Smooth muscle cell (in vitro differentiated cells): ENCODE measurements at regions not wholly inside any gene's neighbourhood (a gene's known extent, or its start where the extent isn't known, plus 50 kb on each side); places are given as distances from the start of the nearest gene placed in this dataset.
"Not testable (repeated sequence)": the region's sequence is repeated elsewhere in the genome, so short reads cannot be mapped to it uniquely, and the experiment has no call there.

Source experiments
- DNase-seq: peaks from one replicate; lab custom pipeline; 2025; ENCODE audit not compliant: unreplicated experiment; lab: John Stamatoyannopoulos, UW
- H2AFZ ChIP-seq: fragments of 200-600 bp; sonication (generic); 2 replicates; pipeline ENCODE4 v1.6.0; 2016; ENCODE audit warnings: antibody characterized with exemption, low read depth, mild to moderate bottlenecking
- H3F3A ChIP-seq: fragments of 200-600 bp; sonication (generic); 2 replicates; pipeline ENCODE4 v1.6.0; 2017; ENCODE audit warnings: antibody characterized with exemption, low read depth
- H3K27ac ChIP-seq: fragments of 200-600 bp; sonication (generic); 2 replicates; pipeline ENCODE4 v1.5.1; 2016; ENCODE audit warnings: low read depth, mild to moderate bottlenecking
- H3K27me3 ChIP-seq: fragments of 200-600 bp; sonication (generic); 2 replicates; pipeline ENCODE4 v1.6.1; 2016; ENCODE audit warnings: low read depth, mild to moderate bottlenecking
- H3K36me3 ChIP-seq: fragments of 200-600 bp; sonication (generic); 2 replicates; pipeline ENCODE4 v1.5.1; 2016; ENCODE audit warnings: low read depth
- H3K4me1 ChIP-seq: fragments of 200-600 bp; sonication (generic); 2 replicates; pipeline ENCODE4 v1.5.1; 2016; ENCODE audit warnings: low read depth
- H3K4me2 ChIP-seq: fragments of 200-600 bp; sonication (generic); 2 replicates; pipeline ENCODE4 v1.6.0; 2016; ENCODE audit warnings: mild to moderate bottlenecking
- H3K4me3 ChIP-seq: fragments of 200-600 bp; sonication (generic); 2 replicates; pipeline ENCODE4 v1.5.1; 2016; ENCODE audit warnings: mild to moderate bottlenecking
- H3K79me2 ChIP-seq: fragments of 200-600 bp; sonication (generic); 2 replicates; pipeline ENCODE4 v1.6.0; 2016; ENCODE audit warnings: low read depth, mild to moderate bottlenecking
- H3K9ac ChIP-seq: fragments of 200-600 bp; sonication (generic); 2 replicates; pipeline ENCODE4 v1.6.0; 2016; ENCODE audit warnings: low read depth
- H3K9me3 ChIP-seq: fragments of 200-600 bp; sonication (generic); replicated peaks from 2 replicates; pipeline ENCODE4 v1.5.1; 2016; ENCODE audit warnings: low read depth
- H4K20me1 ChIP-seq: fragments of 200-600 bp; sonication (generic); 2 replicates; pipeline ENCODE4 v1.6.0; 2016; ENCODE audit warnings: low read depth
- WGBS: methylation state at CpG from one replicate; pipeline ENCODE4 v1.1.7; 2016; ENCODE audit warnings: low lambda C conversion rate; 5-methylcytosine and 5-hydroxymethylcytosine counted together
- TF ChIP-seq, protein P1 (sequence below): fragments of 200-600 bp; sonication (generic); IDR thresholded peaks from 2 replicates; pipeline ENCODE4 v1.5.1; 2017; ENCODE audit warnings: borderline replicate concordance, mild to moderate bottlenecking, antibody characterized with exemption; ENCODE audit not compliant: insufficient read depth, poor library complexity, severe bottlenecking

DNA sequence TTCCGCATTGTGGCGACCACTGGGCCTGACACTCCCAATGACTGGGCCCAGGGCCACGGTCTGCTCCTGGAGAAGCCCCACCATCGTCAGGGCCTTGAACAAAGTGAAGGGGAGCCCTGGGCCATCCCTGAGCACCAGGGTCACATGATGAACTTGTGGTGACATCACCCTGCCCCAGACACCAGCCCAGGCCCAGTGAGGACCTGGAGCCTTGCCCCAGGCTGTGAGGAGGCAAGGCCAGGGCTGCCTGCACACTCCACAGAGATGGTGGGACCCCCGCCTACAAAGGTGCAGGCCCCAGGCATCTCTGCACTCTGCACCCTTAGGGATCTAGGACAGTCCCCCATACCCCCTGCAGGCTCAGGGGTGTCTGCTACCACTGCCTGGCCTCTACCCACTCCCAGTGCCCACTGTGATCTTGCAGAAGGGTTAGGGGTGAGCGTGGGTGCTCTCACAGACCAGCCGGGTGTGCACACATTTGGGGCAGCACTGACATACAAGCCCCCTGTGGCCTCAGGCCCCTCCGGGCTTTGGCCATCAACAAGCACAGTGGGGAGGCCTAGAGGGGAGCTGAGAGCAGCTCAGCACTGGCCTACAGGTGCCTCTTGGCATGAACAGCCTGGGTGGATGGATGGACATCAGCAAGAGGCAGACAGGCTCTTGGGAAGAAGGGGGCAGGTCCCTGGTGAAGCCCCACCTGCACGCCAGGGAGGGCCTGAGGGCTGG lies 624.0 kb upstream of the LRRTM4 start:
- no peak for DNase-seq
- Histone ChIP-seq H3K27me3 (no peaks in the 10 kb centered on the region), H3K4me1 (no peaks in the 10 kb centered on the region), H4K20me1 (no peaks in the 10 kb centered on the region), H3K36me3 (no peaks in the 10 kb centered on the region), H3K4me2 (no peak overlapping the region), H3K9me3 (no peaks in the 10 kb centered on the region), H3K27ac (no peak overlapping the region), H3K9ac (no peak overlapping the region), H3K4me3 (no peak overlapping the region), H3F3A (no peaks in the 10 kb centered on the region), H3K79me2 (no peaks in the 10 kb centered on the region), H2AFZ (no peak overlapping the region)
- 94% methylated on average over 9 of the region's 9 CpGs for WGBS
- TF ChIP-seq, protein P1, sequence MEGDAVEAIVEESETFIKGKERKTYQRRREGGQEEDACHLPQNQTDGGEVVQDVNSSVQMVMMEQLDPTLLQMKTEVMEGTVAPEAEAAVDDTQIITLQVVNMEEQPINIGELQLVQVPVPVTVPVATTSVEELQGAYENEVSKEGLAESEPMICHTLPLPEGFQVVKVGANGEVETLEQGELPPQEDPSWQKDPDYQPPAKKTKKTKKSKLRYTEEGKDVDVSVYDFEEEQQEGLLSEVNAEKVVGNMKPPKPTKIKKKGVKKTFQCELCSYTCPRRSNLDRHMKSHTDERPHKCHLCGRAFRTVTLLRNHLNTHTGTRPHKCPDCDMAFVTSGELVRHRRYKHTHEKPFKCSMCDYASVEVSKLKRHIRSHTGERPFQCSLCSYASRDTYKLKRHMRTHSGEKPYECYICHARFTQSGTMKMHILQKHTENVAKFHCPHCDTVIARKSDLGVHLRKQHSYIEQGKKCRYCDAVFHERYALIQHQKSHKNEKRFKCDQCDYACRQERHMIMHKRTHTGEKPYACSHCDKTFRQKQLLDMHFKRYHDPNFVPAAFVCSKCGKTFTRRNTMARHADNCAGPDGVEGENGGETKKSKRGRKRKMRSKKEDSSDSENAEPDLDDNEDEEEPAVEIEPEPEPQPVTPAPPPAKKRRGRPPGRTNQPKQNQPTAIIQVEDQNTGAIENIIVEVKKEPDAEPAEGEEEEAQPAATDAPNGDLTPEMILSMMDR = no peak

- Histone ChIP-seq H3K79me2 (no peaks in the 10 kb centered on the region), H3K9me3 (no peaks in the 10 kb centered on the region), H2AFZ (no peak overlapping the region), H3K4me2 (no peak overlapping the region), H3K36me3 (no peaks in the 10 kb centered on the region), H3K27me3 (no peaks in the 10 kb centered on the region), H3K4me3 (no peak overlapping the region), H3K9ac (no peak overlapping the region), H4K20me1 (no peaks in the 10 kb centered on the region), H3K27ac (no peak overlapping the region), H3F3A (no peaks in the 10 kb centered on the region), H3K4me1 (no peaks in the 10 kb centered on the region)
- TF ChIP-seq, protein P1 = no peak
- DNase-seq = no peak
- WGBS = 74% methylated on average over 2 of the region's 2 CpGs
Observed at GRCh38 chr2:78147466-78147865, 625.3 kb upstream of the LRRTM4 start.

DNA sequence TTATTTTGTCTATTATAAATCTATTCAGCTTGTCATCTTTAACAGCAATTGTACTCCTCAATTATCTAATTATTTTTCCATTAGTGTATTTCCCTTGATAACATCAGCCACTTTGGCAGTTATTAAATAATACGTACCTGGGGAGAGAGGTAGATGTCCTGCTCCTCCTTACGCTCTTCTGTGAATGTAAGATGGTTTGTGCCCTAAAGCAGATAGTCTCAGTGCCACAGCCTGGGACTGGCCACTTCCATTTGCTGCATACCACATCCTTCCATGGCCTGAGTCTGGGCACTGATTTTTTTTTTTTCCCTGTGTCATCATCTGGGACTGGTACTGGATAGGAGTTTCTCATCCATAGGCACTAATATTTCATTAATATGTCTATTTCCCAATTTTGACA lies 632.4 kb upstream of the LRRTM4 start:
- Histone ChIP-seq H3K4me3 (no peak overlapping the region), H2AFZ (no peak overlapping the region), H3K36me3 (no peaks in the 10 kb centered on the region), H3K9me3 (no peaks in the 10 kb centered on the region), H3K79me2 (no peaks in the 10 kb centered on the region), H3K4me1 (no peaks in the 10 kb centered on the region), H4K20me1 (no peaks in the 10 kb centered on the region), H3K9ac (no peak overlapping the region), H3K4me2 (no peak overlapping the region), H3K27me3 (no peaks in the 10 kb centered on the region), H3K27ac (no peak overlapping the region), H3F3A (no peaks in the 10 kb centered on the region)
- no peak for DNase-seq
- 91% methylated on average over 2 of the region's 2 CpGs for WGBS
- TF ChIP-seq, protein P1 = no peak

DNA sequence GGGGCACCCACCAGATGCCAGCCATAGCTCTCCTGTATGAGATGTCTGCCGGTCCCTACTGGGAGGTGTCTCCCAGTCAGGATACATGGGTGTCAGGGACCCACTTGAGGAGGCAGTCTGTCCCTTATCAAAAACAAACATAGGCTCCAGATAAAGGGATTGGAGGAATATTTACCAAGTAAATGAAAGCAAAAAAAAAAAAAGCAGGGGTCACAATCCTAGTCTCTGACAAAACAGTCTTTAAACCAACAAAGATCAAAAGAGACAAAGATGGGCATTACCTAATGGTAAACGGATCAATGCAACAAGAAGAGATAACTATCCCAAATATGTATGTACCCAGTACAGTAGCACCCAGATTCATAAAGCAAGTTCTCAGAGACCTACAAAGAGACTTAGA lies 640.0 kb upstream of the LRRTM4 start:
- no peak overlapping the region for H3K9ac ChIP-seq
- no peak for DNase-seq
- H2AFZ ChIP-seq = no peak overlapping the region
- no peaks in the 10 kb centered on the region for H3K4me1 ChIP-seq
- no peaks in the 10 kb centered on the region for H3K9me3 ChIP-seq
- no peak overlapping the region for H3K27ac ChIP-seq
- H3F3A ChIP-seq = no peaks in the 10 kb centered on the region
- TF ChIP-seq, protein P1 = no peak
- no peaks in the 10 kb centered on the region for H3K27me3 ChIP-seq
- 91% methylated on average over 2 of the region's 2 CpGs for WGBS
- H3K79me2 ChIP-seq = no peaks in the 10 kb centered on the region
- H3K36me3 ChIP-seq = no peaks in the 10 kb centered on the region
- no peak overlapping the region for H3K4me3 ChIP-seq
- H3K4me2 ChIP-seq = no peak overlapping the region
- no peaks in the 10 kb centered on the region for H4K20me1 ChIP-seq

DNA sequence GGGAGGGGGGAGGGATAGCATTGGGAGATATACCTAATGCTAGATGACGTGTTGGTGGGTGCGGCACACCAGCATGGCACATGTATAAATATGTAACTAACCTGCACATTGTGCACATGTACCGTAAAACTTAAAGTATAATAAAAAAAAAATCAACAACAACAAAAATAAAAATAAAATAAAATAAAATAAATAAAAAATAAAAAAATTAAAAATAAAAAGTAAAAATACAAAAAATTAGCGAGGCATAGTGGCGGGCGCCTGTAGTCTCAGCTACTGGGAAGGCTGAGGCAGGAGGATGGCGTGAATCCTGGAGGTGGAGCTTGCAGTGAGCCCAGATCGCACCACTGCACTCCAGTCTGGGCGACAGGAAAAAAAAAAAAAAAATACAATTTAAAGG lies 650.0 kb upstream of the LRRTM4 start:
- H2AFZ ChIP-seq, H3F3A ChIP-seq, H3K4me3 ChIP-seq, H3K36me3 ChIP-seq, H3K4me1 ChIP-seq, H3K79me2 ChIP-seq, H3K27ac ChIP-seq, H4K20me1 ChIP-seq, H3K27me3 ChIP-seq, H3K9ac ChIP-seq, H3K9me3 ChIP-seq, H3K4me2 ChIP-seq, DNase-seq: not testable (repeated sequence)
- whole genome bisulfite sequencing = 96% methylated on average over 9 of the region's 9 CpGs
